ENCODE measurements at regions not wholly inside any gene's neighbourhood (a gene's known extent, or its start where the extent isn't known, plus 50 kb on each side); places are given as distances from the start of the nearest gene placed in this dataset.

DNA sequence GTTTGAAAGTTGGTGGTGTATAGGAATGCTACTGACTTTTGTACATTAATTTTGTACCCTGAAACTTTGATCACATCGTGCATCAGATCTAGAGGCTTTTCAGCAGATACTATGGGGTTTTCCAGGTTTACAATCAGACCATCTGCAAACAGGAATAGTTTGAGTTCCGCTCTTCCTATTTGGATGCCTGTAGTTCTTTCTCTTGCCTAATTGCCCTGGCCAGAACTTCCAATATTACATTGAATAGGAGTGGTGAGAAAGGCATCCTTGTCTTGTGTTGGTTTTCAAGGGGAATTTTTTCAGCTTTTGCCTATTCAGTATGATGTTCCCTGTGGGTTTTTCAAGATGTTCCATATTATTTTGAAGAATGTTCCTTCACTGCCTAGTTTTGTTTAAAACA lies 633.5 kb downstream of the KCNJ3 start:
- TF ChIP-seq, protein P1, sequence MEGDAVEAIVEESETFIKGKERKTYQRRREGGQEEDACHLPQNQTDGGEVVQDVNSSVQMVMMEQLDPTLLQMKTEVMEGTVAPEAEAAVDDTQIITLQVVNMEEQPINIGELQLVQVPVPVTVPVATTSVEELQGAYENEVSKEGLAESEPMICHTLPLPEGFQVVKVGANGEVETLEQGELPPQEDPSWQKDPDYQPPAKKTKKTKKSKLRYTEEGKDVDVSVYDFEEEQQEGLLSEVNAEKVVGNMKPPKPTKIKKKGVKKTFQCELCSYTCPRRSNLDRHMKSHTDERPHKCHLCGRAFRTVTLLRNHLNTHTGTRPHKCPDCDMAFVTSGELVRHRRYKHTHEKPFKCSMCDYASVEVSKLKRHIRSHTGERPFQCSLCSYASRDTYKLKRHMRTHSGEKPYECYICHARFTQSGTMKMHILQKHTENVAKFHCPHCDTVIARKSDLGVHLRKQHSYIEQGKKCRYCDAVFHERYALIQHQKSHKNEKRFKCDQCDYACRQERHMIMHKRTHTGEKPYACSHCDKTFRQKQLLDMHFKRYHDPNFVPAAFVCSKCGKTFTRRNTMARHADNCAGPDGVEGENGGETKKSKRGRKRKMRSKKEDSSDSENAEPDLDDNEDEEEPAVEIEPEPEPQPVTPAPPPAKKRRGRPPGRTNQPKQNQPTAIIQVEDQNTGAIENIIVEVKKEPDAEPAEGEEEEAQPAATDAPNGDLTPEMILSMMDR (conservative IDR thresholded peaks at IDR 0.05; ENCODE audit: low read length), result no peak
- TF ChIP-seq EZH2phosphoT487 (IDR thresholded peaks at IDR 0.05; ENCODE audit: borderline replicate concordance, low read depth, low read length), result no peak
